SK-N-SH (cell line): ENCODE measurements at regions not wholly inside any gene's neighbourhood (a gene's known extent, or its start where the extent isn't known, plus 50 kb on each side); places are given as distances from the start of the nearest gene placed in this dataset.
"Not testable (repeated sequence)": the region's sequence is repeated elsewhere in the genome, so short reads cannot be mapped to it uniquely, and the experiment has no call there.

Experiments
- CTCF ChIA-PET: fragments of 300-600, 350-600 bp; formaldehyde crosslinking; extraction: SDS; loops from one replicate; lab custom pipeline; 2021; lab: Yijun Ruan, JAX
- POLR2A ChIA-PET: fragments of 350-600 bp; sonication (Branson Sonifier 250); formaldehyde crosslinking; extraction: SDS; loops from one replicate; lab custom pipeline; 2020; ENCODE audit warnings: antibody characterized with exemption, inconsistent platforms; lab: Yijun Ruan, JAX
- DNase-seq: peaks from one replicate; pipeline ENCODE4 v3.0.0; 2012
- H2AFZ ChIP-seq: fragments of 200-600 bp; sonication (generic); 2 replicates; pipeline ENCODE4 v1.8.1; 2016; ENCODE audit warnings: antibody characterized with exemption, mild to moderate bottlenecking, low read depth
- H3F3A ChIP-seq: fragments of 200-600 bp; sonication (generic); replicated peaks from 2 replicates; pipeline ENCODE3; 2016; ENCODE audit warnings: antibody characterized with exemption, mild to moderate bottlenecking; ENCODE audit not compliant: insufficient read depth
- H3K27ac ChIP-seq, 2 experiments: fragments of 200-500 bp in 1 of 2; fragments of 200-600 bp in 1 of 2; sonication (Bioruptor generic) in 1 of 2; sonication (generic), shearing (Covaris generic) in 1 of 2; 2 replicates each; pipeline versions ENCODE4 v1.5.1 to v1.6.1; 2014 to 2016; ENCODE audit warnings: low read depth in 2 of 2, inconsistent platforms in 1 of 2, low read length in 1 of 2, mild to moderate bottlenecking in 1 of 2, mixed read lengths in 1 of 2
- H3K27me3 ChIP-seq: fragments of 200-600 bp; sonication (generic), shearing (Covaris generic); 2 replicates; pipeline ENCODE4 v1.6.1; 2016; ENCODE audit warnings: mixed run types; ENCODE audit not compliant: insufficient read depth
- H3K36me3 ChIP-seq, 2 experiments: fragments of 200-500 bp in 1 of 2; fragments of 200-600 bp in 1 of 2; sonication (Bioruptor generic) in 1 of 2; sonication (generic) in 1 of 2; replicated peaks in 1 of 2; 2 replicates each; pipeline versions ENCODE3 to v1.5.1; 2014 to 2016; ENCODE audit warnings: low read length in 1 of 2, mild to moderate bottlenecking in 1 of 2; ENCODE audit not compliant: insufficient read depth in 2 of 2, control insufficient read depth in 1 of 2
- H3K4me1 ChIP-seq, 2 experiments: fragments of 200-500 bp in 1 of 2; fragments of 200-600 bp in 1 of 2; sonication (Bioruptor generic) in 1 of 2; sonication (generic), shearing (Covaris generic) in 1 of 2; 2 replicates each; pipeline versions ENCODE4 v1.5.1 to v1.6.1; 2014 to 2016; ENCODE audit warnings: low read depth in 1 of 2, low read length in 1 of 2, mixed run types in 1 of 2; ENCODE audit not compliant: insufficient read depth in 2 of 2, control insufficient read depth in 1 of 2
- H3K4me2 ChIP-seq: fragments of 200-600 bp; sonication (generic), shearing (Covaris generic); 2 replicates; pipeline ENCODE4 v1.6.1; 2017; ENCODE audit warnings: mixed run types
- H3K4me3 ChIP-seq, 2 experiments: fragments of 200-500 bp in 1 of 2; fragments of 200-600 bp in 1 of 2; sonication (Bioruptor generic) in 1 of 2; sonication (generic), shearing (Covaris generic) in 1 of 2; 2 replicates each; pipeline versions ENCODE4 v1.5.1 to v1.8.1; 2014 to 2016; ENCODE audit warnings: low read depth in 2 of 2, inconsistent platforms in 1 of 2, low read length in 1 of 2, mild to moderate bottlenecking in 1 of 2, mixed read lengths in 1 of 2, moderate library complexity in 1 of 2
- H3K79me2 ChIP-seq: fragments of 200-600 bp; sonication (generic); 2 replicates; pipeline ENCODE4 v1.8.1; 2017; ENCODE audit warnings: mild to moderate bottlenecking; ENCODE audit not compliant: insufficient read depth
- H3K9ac ChIP-seq: fragments of 200-600 bp; sonication (generic); 2 replicates; pipeline ENCODE4 v1.6.1; 2017; ENCODE audit warnings: mixed run types
- H3K9me2 ChIP-seq: fragments of 200-600 bp; sonication (generic); 2 replicates; pipeline ENCODE4 v1.6.1; 2017; ENCODE audit warnings: mixed run types
- H3K9me3 ChIP-seq: fragments of 200-600 bp; sonication (generic); 2 replicates; pipeline ENCODE4 v1.6.1; 2017; ENCODE audit warnings: mixed run types, mild to moderate bottlenecking, moderate library complexity
- H4K20me1 ChIP-seq: fragments of 200-600 bp; sonication (generic); 2 replicates; pipeline ENCODE4 v1.6.1; 2017; ENCODE audit warnings: mild to moderate bottlenecking, mixed run types; ENCODE audit not compliant: insufficient read depth
- CTCF ChIP-seq: fragments of 200-600 bp; sonication (generic); IDR thresholded peaks from 2 replicates; pipeline ENCODE4 v1.6.1; 2017; ENCODE audit warnings: antibody characterized with exemption, mild to moderate bottlenecking, moderate library complexity
- FOXJ3 ChIP-seq: sonication (generic); formaldehyde crosslinking; IDR thresholded peaks from 2 replicates; pipeline ENCODE4 v1.5.1; 2020; ENCODE audit warnings: mild to moderate bottlenecking, missing genetic modification reagents
- FOXM1 ChIP-seq: IDR thresholded peaks from 2 replicates; pipeline ENCODE4 v1.4.0; 2012; ENCODE audit warnings: low read depth, mild to moderate bottlenecking
- MAX ChIP-seq: IDR thresholded peaks from 2 replicates; pipeline ENCODE4 v1.4.0; 2012; ENCODE audit warnings: low read depth
- REST ChIP-seq: IDR thresholded peaks from 2 replicates; pipeline ENCODE4 v1.6.1; 2012; ENCODE audit warnings: mild to moderate bottlenecking, low read depth, low read length, moderate library complexity
- YY1 ChIP-seq: IDR thresholded peaks from 2 replicates; pipeline ENCODE4 v1.4.0; 2012; ENCODE audit warnings: low read depth, mild to moderate bottlenecking
- WGBS: methylation state at CpG from one replicate; pipeline ENCODE4 v1.1.6; 2017; ENCODE audit warnings: low lambda C conversion rate; 5-methylcytosine and 5-hydroxymethylcytosine counted together

- Histone ChIP-seq H3K27ac (no peak overlapping the region), H3K9me2 (no peaks in the 10 kb centered on the region), H3K9me3 (no peaks in the 10 kb centered on the region), H3K9ac (no peak overlapping the region), H2AFZ (no peak overlapping the region), H3K4me2 (no peak overlapping the region), H3F3A (no peaks in the 10 kb centered on the region), H3K79me2 (no peaks in the 10 kb centered on the region), H3K4me1 (peaks cover 2 to 7% of the 10 kb centered on the region in 2 experiments; a peak in 2 of 4 replicates), H4K20me1 (no peaks in the 10 kb centered on the region), H3K4me3 (no peak overlapping the region), H3K36me3 (no peaks in the 10 kb centered on the region), H3K27me3 (no peaks in the 10 kb centered on the region)
- CTCF ChIA-PET, result no interaction called here
- no peak for DNase-seq
- TF ChIP-seq MAX (no peak), FOXM1 (no peak), YY1 (no peak), FOXJ3 (no peak), REST (no peak), CTCF (no peak)
- 31% methylated on average over 5 of the region's 5 CpGs for WGBS
- POLR2A ChIA-PET, result no interaction called here
Observed at GRCh38 chr6:168186438-168186837, 107.4 kb upstream of the FRMD1 start.

- H2AFZ ChIP-seq, H4K20me1 ChIP-seq, CTCF ChIA-PET, H3K4me2 ChIP-seq, POLR2A ChIA-PET, H3K4me3 ChIP-seq, H3K9me2 ChIP-seq, H3K36me3 ChIP-seq, H3K9ac ChIP-seq, H3K27ac ChIP-seq, H3K9me3 ChIP-seq, H3K27me3 ChIP-seq, H3K4me1 ChIP-seq, H3K79me2 ChIP-seq, H3F3A ChIP-seq, DNase-seq: not testable (repeated sequence)
- WGBS, result 0% methylated on average over 1 of the region's 1 CpG
Observed at GRCh38 chr6:168186018-168186417, 107.0 kb upstream of the FRMD1 start.
